Nephron progenitor cell (in vitro differentiated cells): ENCODE measurements at regions not wholly inside any gene's neighbourhood (a gene's known extent, or its start where the extent isn't known, plus 50 kb on each side); places are given as distances from the start of the nearest gene placed in this dataset.
"Not testable (repeated sequence)": the region's sequence is repeated elsewhere in the genome, so short reads cannot be mapped to it uniquely, and the experiment has no call there.

Experiments used
- DNase-seq: peaks from one replicate; pipeline ENCODE4 v3.0.0; 2021
- H3K27ac Mint-ChIP-seq: 2 replicates; pipeline ENCODE4 v1.8.0; 2021; ENCODE audit warnings: mild to moderate bottlenecking, moderate library complexity, mixed read lengths
- H3K27me3 Mint-ChIP-seq: 2 replicates; pipeline ENCODE4 v1.8.0; 2021; ENCODE audit warnings: mild to moderate bottlenecking, low read depth, mixed read lengths; ENCODE audit not compliant: poor library complexity
- H3K36me3 Mint-ChIP-seq: 2 replicates; pipeline ENCODE4 v1.8.0; 2021; ENCODE audit warnings: low read depth, mixed read lengths
- H3K4me1 Mint-ChIP-seq: 2 replicates; pipeline ENCODE4 v1.8.0; 2021; ENCODE audit warnings: mixed read lengths
- H3K4me3 Mint-ChIP-seq: 2 replicates; pipeline ENCODE4 v1.8.0; 2021; ENCODE audit warnings: mild to moderate bottlenecking, moderate library complexity, mixed read lengths
- H3K9me3 Mint-ChIP-seq: 2 replicates; pipeline ENCODE4 v1.8.0; 2021; ENCODE audit warnings: mild to moderate bottlenecking, moderate library complexity, mixed read lengths
- CTCF ChIP-seq: fragments of 200-600 bp; sonication (generic); IDR thresholded peaks from 2 replicates; pipeline ENCODE4 v1.5.0; 2021; ENCODE audit warnings: antibody characterized with exemption

GRCh38 chr4:107509615-107510014 is 210.4 kb downstream of the PAPSS1 start:
- H3K4me1 Mint-ChIP-seq, result no peaks in the 10 kb centered on the region
- H3K4me3 Mint-ChIP-seq, result no peak overlapping the region
- H3K9me3 Mint-ChIP-seq, result peaks cover 2% of the 10 kb centered on the region
- H3K27ac Mint-ChIP-seq, result no peak overlapping the region
- H3K36me3 Mint-ChIP-seq, result no peaks in the 10 kb centered on the region
- no peaks in the 10 kb centered on the region for H3K27me3 Mint-ChIP-seq
- no peak for DNase-seq
- no peak for TF ChIP-seq CTCF

DNA sequence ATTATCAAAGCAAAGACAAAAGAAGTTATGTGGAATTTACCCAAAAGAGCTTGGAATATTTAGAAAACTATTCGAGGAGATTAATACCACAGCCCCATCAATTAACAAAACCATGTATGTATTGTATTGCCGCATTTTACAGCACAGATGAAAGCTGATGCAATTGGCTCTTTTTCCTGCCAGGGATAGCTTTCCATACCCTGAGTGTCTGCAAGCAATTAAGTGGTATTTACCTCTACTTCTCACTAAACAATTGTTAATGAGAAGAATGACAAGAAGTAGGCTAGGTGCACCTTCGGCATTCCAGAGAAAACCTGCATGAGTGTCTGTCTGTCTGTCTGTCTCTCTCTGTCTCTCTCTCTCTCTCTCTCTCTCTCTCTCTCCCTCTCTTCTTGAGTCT is 219.5 kb downstream of the PAPSS1 start:
- no peak for DNase-seq
- no peaks in the 10 kb centered on the region for H3K9me3 Mint-ChIP-seq
- H3K36me3 Mint-ChIP-seq, result no peaks in the 10 kb centered on the region
- H3K4me1 Mint-ChIP-seq, result no peaks in the 10 kb centered on the region
- H3K27me3 Mint-ChIP-seq, result no peaks in the 10 kb centered on the region
- no peak overlapping the region for H3K4me3 Mint-ChIP-seq
- no peak overlapping the region for H3K27ac Mint-ChIP-seq
- TF ChIP-seq CTCF, result no peak

DNA sequence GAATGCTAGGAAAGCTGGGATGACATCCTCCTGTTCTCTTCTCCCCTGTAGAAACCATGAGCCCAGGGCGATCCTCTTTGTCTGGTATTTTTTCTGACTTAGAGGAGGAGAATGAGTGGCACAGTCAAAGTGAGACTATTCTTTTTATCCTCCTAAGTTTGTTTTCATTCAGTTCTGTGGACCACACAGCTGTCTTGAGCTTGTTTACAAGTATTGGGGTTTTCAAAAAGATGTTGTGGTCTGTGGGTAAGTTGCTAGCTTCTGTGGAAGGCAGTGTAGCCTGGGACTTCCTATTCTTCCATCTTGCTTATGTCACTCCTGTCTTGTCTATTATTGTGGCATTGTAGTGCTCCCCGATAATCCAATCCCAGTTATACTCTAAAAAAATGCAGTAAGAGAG is 223.0 kb downstream of the PAPSS1 start:
- TF ChIP-seq CTCF, result no peak
- H3K27me3 Mint-ChIP-seq, result no peaks in the 10 kb centered on the region
- DNase-seq, result no peak
- H3K4me3 Mint-ChIP-seq, result no peak overlapping the region
- peaks cover 4% of the 10 kb centered on the region for H3K9me3 Mint-ChIP-seq
- H3K36me3 Mint-ChIP-seq, result no peaks in the 10 kb centered on the region
- no peak overlapping the region for H3K27ac Mint-ChIP-seq
- H3K4me1 Mint-ChIP-seq, result no peaks in the 10 kb centered on the region

GRCh38 chr4:107492566-107492965 is 227.5 kb downstream of the PAPSS1 start:
- no peak for DNase-seq
- no peak for TF ChIP-seq CTCF
- no peaks in the 10 kb centered on the region for H3K36me3 Mint-ChIP-seq
- no peak overlapping the region for H3K4me3 Mint-ChIP-seq
- no peaks in the 10 kb centered on the region for H3K4me1 Mint-ChIP-seq
- H3K27me3 Mint-ChIP-seq, result no peaks in the 10 kb centered on the region
- peaks cover 4% of the 10 kb centered on the region for H3K9me3 Mint-ChIP-seq
- no peak overlapping the region for H3K27ac Mint-ChIP-seq

DNA sequence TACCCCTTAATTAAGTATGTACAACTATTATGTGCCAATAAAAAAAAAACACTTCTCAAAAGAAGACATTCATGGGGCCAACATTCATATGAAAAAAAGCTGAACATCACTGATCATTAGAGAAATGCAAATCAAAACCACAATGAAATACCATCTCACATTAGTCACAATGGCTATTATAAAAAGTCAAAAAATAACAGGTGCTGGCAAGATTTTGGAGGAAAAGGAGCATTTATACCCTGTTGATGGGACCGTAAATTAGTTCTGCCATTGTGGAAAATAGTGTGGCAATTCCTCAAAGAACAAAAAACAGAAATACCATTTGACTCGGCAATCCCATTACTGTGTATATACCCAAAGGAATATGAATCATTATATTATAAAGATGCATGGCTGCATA is 229.9 kb downstream of the PAPSS1 start:
- no peaks in the 10 kb centered on the region for H3K27me3 Mint-ChIP-seq
- peaks cover 1% of the 10 kb centered on the region for H3K9me3 Mint-ChIP-seq
- no peak for TF ChIP-seq CTCF
- H3K27ac Mint-ChIP-seq, result no peak overlapping the region
- no peaks in the 10 kb centered on the region for H3K4me1 Mint-ChIP-seq
- no peak overlapping the region for H3K4me3 Mint-ChIP-seq
- DNase-seq, result no peak
- no peaks in the 10 kb centered on the region for H3K36me3 Mint-ChIP-seq

DNA sequence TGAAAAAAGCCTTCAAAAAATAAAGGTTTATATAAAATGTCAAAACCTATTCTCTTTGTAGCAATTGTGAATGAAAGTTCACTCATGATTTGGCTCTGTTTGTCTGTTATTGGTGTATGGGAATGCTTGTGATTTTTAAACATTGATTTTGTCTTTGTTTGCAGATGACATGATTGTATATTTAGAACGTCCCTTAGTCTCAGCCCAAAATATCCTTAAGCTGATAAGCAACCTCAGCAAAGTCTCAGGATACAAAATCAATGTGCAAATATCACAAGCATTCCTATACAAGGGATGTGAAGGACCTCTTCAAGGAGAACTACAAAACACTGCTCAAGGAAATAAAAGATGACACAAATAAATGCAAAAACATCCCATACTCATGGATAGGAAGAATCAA is 236.4 kb downstream of the PAPSS1 start:
- not testable (repeated sequence) for H3K4me3 Mint-ChIP-seq, H3K27me3 Mint-ChIP-seq, H3K36me3 Mint-ChIP-seq, H3K4me1 Mint-ChIP-seq, DNase-seq, H3K27ac Mint-ChIP-seq
- H3K9me3 Mint-ChIP-seq, result peaks cover 53% of the 10 kb centered on the region
